GM18519 (cell line): ENCODE measurements at regions not wholly inside any gene's neighbourhood (a gene's known extent, or its start where the extent isn't known, plus 50 kb on each side); places are given as distances from the start of the nearest gene placed in this dataset.
A peak's percentile ranks its signal among the peaks of the same experiment; 100 is the strongest.

Experiments used
- ATAC-seq: cut with Tn5 transposase; IDR thresholded peaks from one replicate; pipeline ENCODE4 v1.9.1; 2021; ENCODE audit warnings: mild to moderate bottlenecking, moderate library complexity; ENCODE audit not compliant: unreplicated experiment, low FRiP score

GRCh38 chr3:160161921-160162320 lies 63.3 kb upstream of the C3orf80 start:
- no peak for ATAC-seq

GRCh38 chr3:160162440-160162839 lies 62.8 kb upstream of the C3orf80 start:
- no peak for ATAC-seq

- no peak for ATAC-seq
Observed at GRCh38 chr3:160163229-160163878, 61.9 kb upstream of the C3orf80 start.

DNA sequence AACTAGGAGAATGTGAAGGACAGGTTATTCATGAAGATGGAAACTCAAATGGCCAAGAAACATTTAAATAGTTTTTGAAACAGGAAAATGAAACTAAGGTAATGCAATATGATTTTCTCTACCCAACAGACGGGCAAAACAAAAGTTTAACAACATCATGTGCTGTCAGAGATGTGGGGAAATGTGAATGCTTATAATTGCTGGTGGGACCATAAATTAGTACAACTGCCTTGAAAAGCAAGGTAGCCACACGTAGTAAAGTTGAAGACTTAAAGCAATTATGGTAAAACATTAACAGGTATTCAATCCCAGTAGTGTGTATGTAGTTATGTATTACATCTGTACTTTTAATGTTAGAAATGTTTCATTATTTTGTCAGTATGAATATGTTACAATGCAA lies 57.0 kb upstream of the C3orf80 start:
- no peak for ATAC-seq

GRCh38 chr3:160169139-160169976 lies 55.9 kb upstream of the C3orf80 start:
- ATAC-seq = no peak

DNA sequence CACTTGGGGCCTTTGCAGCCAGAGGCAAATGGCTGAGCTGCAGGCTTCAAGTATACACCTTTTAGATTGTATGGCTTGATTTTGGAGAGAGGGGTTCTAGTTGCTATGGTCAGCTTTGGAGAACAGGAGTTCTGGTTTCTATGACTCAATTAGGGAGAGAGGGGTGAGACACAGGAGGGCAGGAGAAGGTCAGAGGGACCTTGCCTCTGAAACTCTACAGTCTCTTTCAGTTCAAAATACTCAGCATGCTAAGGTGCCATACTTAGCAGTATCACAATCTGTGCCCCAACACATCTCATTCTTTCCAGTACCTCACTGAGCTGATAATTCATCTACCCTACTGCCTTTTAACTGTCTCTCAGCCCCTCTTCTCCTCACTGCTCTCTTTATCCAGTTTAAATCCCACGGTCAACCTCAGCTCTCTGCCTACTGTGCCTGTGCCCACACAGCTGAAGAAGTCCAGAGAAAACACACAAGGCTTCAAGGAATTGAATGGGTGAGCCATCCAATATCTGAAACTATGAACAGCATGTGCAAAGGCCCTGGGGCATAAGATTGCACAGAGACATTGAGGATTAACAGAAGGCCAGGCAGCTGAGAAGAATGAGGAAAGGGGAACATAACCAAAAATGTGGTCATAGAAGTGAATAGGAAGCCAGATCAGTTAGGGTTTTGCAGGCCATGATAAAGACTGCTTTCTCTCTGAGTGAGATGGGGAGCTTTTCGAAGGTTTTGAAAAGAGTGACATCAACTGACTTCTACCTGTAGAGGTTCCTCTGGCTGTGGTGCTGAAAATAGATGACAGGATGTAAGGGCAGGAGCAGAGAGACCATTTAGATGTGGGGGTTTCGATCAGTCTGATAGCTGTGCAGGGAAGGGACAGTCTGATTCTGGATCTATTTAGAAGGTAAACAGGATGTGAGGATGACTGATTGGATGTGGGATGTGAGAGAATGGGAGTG lies 54.5 kb upstream of the C3orf80 start:
- peak; percentile 56 for ATAC-seq

DNA sequence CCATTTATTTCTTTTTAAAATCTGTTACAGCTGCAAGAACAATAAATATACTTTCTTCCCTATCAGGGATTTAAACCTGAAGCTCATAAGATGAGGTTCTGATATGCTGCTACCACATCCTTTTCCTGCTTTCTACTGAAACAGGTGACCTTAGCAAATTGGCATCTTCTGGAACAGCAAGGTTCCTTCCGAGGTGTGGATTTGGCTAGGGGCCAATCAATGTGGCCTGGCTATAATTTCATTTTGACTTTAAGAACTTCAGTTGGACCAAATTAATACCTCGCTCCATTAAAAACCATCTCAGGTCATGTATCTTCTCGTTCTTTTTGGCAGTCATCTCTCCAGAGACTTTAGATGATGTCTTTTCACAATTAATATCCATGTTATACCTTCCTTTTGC lies 53.4 kb upstream of the C3orf80 start:
- ATAC-seq = no peak

GRCh38 chr3:160174621-160175020 lies 50.6 kb upstream of the C3orf80 start:
- ATAC-seq = no peak
